ENCODE measurements at regions not wholly inside any gene's neighbourhood (a gene's known extent, or its start where the extent isn't known, plus 50 kb on each side); places are given as distances from the start of the nearest gene placed in this dataset.

- no peak for DNase-seq
- Histone ChIP-seq H2AK5ac (ENCODE audit: low read length) (no peak overlapping the region), H3K79me2 (ENCODE audit: control insufficient read depth, insufficient read depth, low read length) (no peaks in the 10 kb centered on the region), H3K4me2 (ENCODE audit: low read length) (no peak overlapping the region), H3K27me3 (ENCODE audit: insufficient read depth, low read length, poor library complexity) (no peaks in the 10 kb centered on the region), H4K8ac (ENCODE audit: low read depth, low read length) (no peak overlapping the region), H3K4me3 (ENCODE audit: low read length) (no peak overlapping the region), H3K27ac (ENCODE audit: low read depth, low read length) (no peak overlapping the region), H3K36me3 (ENCODE audit: control insufficient read depth, insufficient read depth, low read length) (no peaks in the 10 kb centered on the region), H2BK5ac (ENCODE audit: low read length) (no peak overlapping the region), H3K4ac (ENCODE audit: low read depth, low read length) (no peak overlapping the region), H3K4me1 (ENCODE audit: control insufficient read depth, low read depth, low read length) (peaks cover 3% of the 10 kb centered on the region), H2BK120ac (ENCODE audit: low read depth, low read length) (no peak overlapping the region), H3K18ac (ENCODE audit: low read length) (no peak overlapping the region), H3K56ac (ENCODE audit: low read length) (no peak overlapping the region), H3K79me1 (ENCODE audit: low read length) (no peaks in the 10 kb centered on the region), H4K5ac (ENCODE audit: low read length) (no peak overlapping the region), H3K23ac (ENCODE audit: low read length) (no peak overlapping the region), H3K9ac (ENCODE audit: low read length) (no peak overlapping the region), H2BK15ac (replicated peaks; ENCODE audit: low read depth) (no peak overlapping the region)
- no CpG with 5 or more reads among the region's 14 CpGs for WGBS (ENCODE audit: extremely low coverage, insufficient coverage, low lambda C conversion rate)
Observed at GRCh38 chr11:76282172-76282571, 75.9 kb upstream of the WNT11 start.

GRCh38 chr11:76281558-76281906 lies 75.2 kb upstream of the WNT11 start:
- Histone ChIP-seq H3K18ac (ENCODE audit: low read length) (no peak overlapping the region), H3K9ac (ENCODE audit: low read length) (no peak overlapping the region), H2AK5ac (ENCODE audit: low read length) (no peak overlapping the region), H3K79me2 (ENCODE audit: control insufficient read depth, insufficient read depth, low read length) (no peaks in the 10 kb centered on the region), H3K79me1 (ENCODE audit: low read length) (no peaks in the 10 kb centered on the region), H4K5ac (ENCODE audit: low read length) (no peak overlapping the region), H3K36me3 (ENCODE audit: control insufficient read depth, insufficient read depth, low read length) (no peaks in the 10 kb centered on the region), H2BK5ac (ENCODE audit: low read length) (no peak overlapping the region), H2BK120ac (ENCODE audit: low read depth, low read length) (no peak overlapping the region), H4K8ac (ENCODE audit: low read depth, low read length) (no peak overlapping the region), H3K56ac (ENCODE audit: low read length) (no peak overlapping the region), H3K4me3 (ENCODE audit: low read length) (no peak overlapping the region), H3K4ac (ENCODE audit: low read depth, low read length) (no peak overlapping the region), H3K4me1 (ENCODE audit: control insufficient read depth, low read depth, low read length) (peaks cover 3% of the 10 kb centered on the region), H2BK15ac (replicated peaks; ENCODE audit: low read depth) (no peak overlapping the region), H3K27ac (ENCODE audit: low read depth, low read length) (no peak overlapping the region), H3K23ac (ENCODE audit: low read length) (no peak overlapping the region), H3K27me3 (ENCODE audit: insufficient read depth, low read length, poor library complexity) (no peaks in the 10 kb centered on the region), H3K4me2 (ENCODE audit: low read length) (no peak overlapping the region)
- DNase-seq: no peak
- WGBS (ENCODE audit: extremely low coverage, insufficient coverage, low lambda C conversion rate): no CpG with 5 or more reads among the region's 4 CpGs

DNA sequence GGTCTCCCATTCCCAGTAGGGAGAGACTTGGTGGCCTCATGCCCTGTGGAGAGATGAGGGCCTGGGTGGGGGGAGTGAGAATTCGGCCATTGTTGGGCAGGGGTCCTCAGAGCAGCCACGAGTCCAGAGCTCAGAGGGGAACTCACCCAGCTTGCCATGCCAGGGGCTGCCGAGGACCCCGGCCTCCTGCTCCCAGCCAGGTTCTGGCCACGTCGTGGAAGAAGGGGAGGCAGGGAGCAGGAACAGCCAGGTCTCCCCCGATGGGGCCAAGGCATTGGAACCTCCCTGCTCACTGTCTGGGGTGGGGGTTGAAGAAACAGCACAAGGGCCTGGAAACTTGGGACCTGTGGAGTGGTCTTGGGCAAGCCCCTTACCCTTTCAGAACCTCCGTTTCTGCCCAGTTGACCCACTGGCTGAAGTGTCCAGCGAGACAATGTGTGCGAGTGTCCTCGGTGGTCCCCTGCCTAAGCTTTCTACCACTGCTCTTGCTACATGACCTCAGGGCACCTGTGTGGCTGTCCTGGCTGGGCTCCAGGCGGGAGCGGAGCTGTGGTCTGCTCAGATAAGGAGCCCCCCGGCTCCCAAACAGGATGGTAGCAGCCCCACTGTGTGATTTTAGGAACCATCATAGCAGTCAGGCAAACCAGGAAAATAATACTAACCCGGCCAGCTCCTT lies 74.7 kb upstream of the WNT11 start:
- Histone ChIP-seq H3K4me1 (ENCODE audit: control insufficient read depth, low read depth, low read length) (peaks cover 3% of the 10 kb centered on the region), H3K23ac (ENCODE audit: low read length) (no peak overlapping the region), H3K9ac (ENCODE audit: low read length) (no peak overlapping the region), H2BK15ac (replicated peaks; ENCODE audit: low read depth) (no peak overlapping the region), H3K36me3 (ENCODE audit: control insufficient read depth, insufficient read depth, low read length) (no peaks in the 10 kb centered on the region), H3K79me2 (ENCODE audit: control insufficient read depth, insufficient read depth, low read length) (no peaks in the 10 kb centered on the region), H3K27me3 (ENCODE audit: insufficient read depth, low read length, poor library complexity) (no peaks in the 10 kb centered on the region), H3K56ac (ENCODE audit: low read length) (no peak overlapping the region), H2BK5ac (ENCODE audit: low read length) (no peak overlapping the region), H3K79me1 (ENCODE audit: low read length) (no peaks in the 10 kb centered on the region), H2BK120ac (ENCODE audit: low read depth, low read length) (no peak overlapping the region), H3K4me3 (ENCODE audit: low read length) (no peak overlapping the region), H3K4me2 (ENCODE audit: low read length) (no peak overlapping the region), H2AK5ac (ENCODE audit: low read length) (no peak overlapping the region), H4K8ac (ENCODE audit: low read depth, low read length) (no peak overlapping the region), H3K27ac (ENCODE audit: low read depth, low read length) (no peak overlapping the region), H3K4ac (ENCODE audit: low read depth, low read length) (no peak overlapping the region), H3K18ac (ENCODE audit: low read length) (no peak overlapping the region), H4K5ac (ENCODE audit: low read length) (no peak overlapping the region)
- no peak for DNase-seq
- whole genome bisulfite sequencing (ENCODE audit: extremely low coverage, insufficient coverage, low lambda C conversion rate): no CpG with 5 or more reads among the region's 15 CpGs

- Histone ChIP-seq H2BK5ac (ENCODE audit: low read length) (no peak overlapping the region), H3K4ac (ENCODE audit: low read depth, low read length) (no peak overlapping the region)
Observed at GRCh38 chr11:76280151-76280881, 74.0 kb upstream of the WNT11 start.

GRCh38 chr11:76279646-76280045 lies 73.3 kb upstream of the WNT11 start:
- no peak overlapping the region for H3K23ac ChIP-seq (ENCODE audit: low read length)
- no CpG with 5 or more reads among the region's 7 CpGs for WGBS (ENCODE audit: extremely low coverage, insufficient coverage, low lambda C conversion rate)
- no peak overlapping the region for H2BK120ac ChIP-seq (ENCODE audit: low read depth, low read length)
- H3K4me1 ChIP-seq (ENCODE audit: control insufficient read depth, low read depth, low read length): peaks cover 3% of the 10 kb centered on the region
- no peak overlapping the region for H4K5ac ChIP-seq (ENCODE audit: low read length)
- DNase-seq: no peak
- H3K79me1 ChIP-seq (ENCODE audit: low read length): no peaks in the 10 kb centered on the region
- no peak overlapping the region for H3K56ac ChIP-seq (ENCODE audit: low read length)
- H3K4ac ChIP-seq (ENCODE audit: low read depth, low read length): no peak overlapping the region
- H4K8ac ChIP-seq (ENCODE audit: low read depth, low read length): no peak overlapping the region
- H2AK5ac ChIP-seq (ENCODE audit: low read length): no peak overlapping the region
- H3K4me2 ChIP-seq (ENCODE audit: low read length): no peak overlapping the region
- H3K4me3 ChIP-seq (ENCODE audit: low read length): no peak overlapping the region
- no peak overlapping the region for H2BK5ac ChIP-seq (ENCODE audit: low read length)
- H3K27me3 ChIP-seq (ENCODE audit: insufficient read depth, low read length, poor library complexity): no peaks in the 10 kb centered on the region
- no peaks in the 10 kb centered on the region for H3K36me3 ChIP-seq (ENCODE audit: control insufficient read depth, insufficient read depth, low read length)
- no peak overlapping the region for H3K9ac ChIP-seq (ENCODE audit: low read length)
- no peak overlapping the region for H2BK15ac ChIP-seq (replicated peaks; ENCODE audit: low read depth)
- no peak overlapping the region for H3K27ac ChIP-seq (ENCODE audit: low read depth, low read length)
- no peak overlapping the region for H3K18ac ChIP-seq (ENCODE audit: low read length)
- no peaks in the 10 kb centered on the region for H3K79me2 ChIP-seq (ENCODE audit: control insufficient read depth, insufficient read depth, low read length)

More at GRCh38 chr11:76280151-76280881, 74.0 kb upstream of the WNT11 start:
- H3K36me3 ChIP-seq (ENCODE audit: control insufficient read depth, insufficient read depth, low read length): no peaks in the 10 kb centered on the region
- no CpG with 5 or more reads among the region's 16 CpGs for WGBS (ENCODE audit: extremely low coverage, insufficient coverage, low lambda C conversion rate)
- H3K27me3 ChIP-seq (ENCODE audit: insufficient read depth, low read length, poor library complexity): no peaks in the 10 kb centered on the region
- H3K27ac ChIP-seq (ENCODE audit: low read depth, low read length): no peak overlapping the region
- DNase-seq: no peak
- H3K4me1 ChIP-seq (ENCODE audit: control insufficient read depth, low read depth, low read length): peaks cover 3% of the 10 kb centered on the region
- no peak overlapping the region for H3K23ac ChIP-seq (ENCODE audit: low read length)
- no peak overlapping the region for H4K5ac ChIP-seq (ENCODE audit: low read length)
- no peak overlapping the region for H3K9ac ChIP-seq (ENCODE audit: low read length)
- no peak overlapping the region for H2AK5ac ChIP-seq (ENCODE audit: low read length)
- no peak overlapping the region for H4K8ac ChIP-seq (ENCODE audit: low read depth, low read length)
- H3K4me2 ChIP-seq (ENCODE audit: low read length): no peak overlapping the region
- no peak overlapping the region for H2BK15ac ChIP-seq (replicated peaks; ENCODE audit: low read depth)
- no peaks in the 10 kb centered on the region for H3K79me1 ChIP-seq (ENCODE audit: low read length)
- no peak overlapping the region for H3K4me3 ChIP-seq (ENCODE audit: low read length)
- H2BK120ac ChIP-seq (ENCODE audit: low read depth, low read length): no peak overlapping the region
- H3K56ac ChIP-seq (ENCODE audit: low read length): no peak overlapping the region
- H3K18ac ChIP-seq (ENCODE audit: low read length): no peak overlapping the region
- no peaks in the 10 kb centered on the region for H3K79me2 ChIP-seq (ENCODE audit: control insufficient read depth, insufficient read depth, low read length)
